Stimulated activated naive B cell treated with anti-CD40 and anti-IgM and Interleukin-4, amounts not matched to agents 10 μg/mL and 1 μg/mL and 100 μg/mL, for 72 hours (primary cell): ENCODE measurements at regions not wholly inside any gene's neighbourhood (a gene's known extent, or its start where the extent isn't known, plus 50 kb on each side); places are given as distances from the start of the nearest gene placed in this dataset.

Experiments used
- ATAC-seq, 2 donors: fragments of 150-1000 bp; cut with Tn5 transposase; replicated peaks; 2 replicates each; pipeline ENCODE4 v1.10.0; 2021; ENCODE audit warnings: moderate library complexity in 1 of 2
- DNase-seq: peaks from one replicate; pipeline ENCODE4 v3.0.0; 2021
- H3K27ac Mint-ChIP-seq: one replicate; pipeline ENCODE4 v1.8.0; 2022; ENCODE audit warnings: mild to moderate bottlenecking, mixed read lengths
- H3K27me3 Mint-ChIP-seq, 2 donors: one replicate each; pipeline ENCODE4 v1.8.0; 2022; ENCODE audit warnings: mixed read lengths in 2 of 2
- H3K36me3 Mint-ChIP-seq, 2 donors: one replicate each; pipeline ENCODE4 v1.8.0; 2022; ENCODE audit warnings: mixed read lengths in 2 of 2, mild to moderate bottlenecking in 1 of 2
- H3K4me1 Mint-ChIP-seq, 2 donors: one replicate each; pipeline ENCODE4 v1.8.0; 2022; ENCODE audit warnings: mixed read lengths in 2 of 2, mild to moderate bottlenecking in 1 of 2
- H3K4me3 Mint-ChIP-seq, 2 donors: one replicate each; pipeline ENCODE4 v1.8.0; 2022; ENCODE audit warnings: mild to moderate bottlenecking in 2 of 2, mixed read lengths in 2 of 2, moderate library complexity in 1 of 2
- H3K9me3 Mint-ChIP-seq, 2 donors: one replicate each; pipeline ENCODE4 v1.8.0; 2022; ENCODE audit warnings: mixed read lengths in 2 of 2, mild to moderate bottlenecking in 1 of 2

- ATAC-seq (no peak), DNase-seq (no peak)
- Mint-ChIP-seq H3K4me3 (no peak overlapping the region), H3K27ac (no peak overlapping the region), H3K4me1 (no peaks in the 10 kb centered on the region), H3K27me3 (no peaks in the 10 kb centered on the region), H3K9me3 (peaks cover 3% of the 10 kb centered on the region in 2 donors), H3K36me3 (no peaks in the 10 kb centered on the region)
Measured at GRCh38 chr2:52402128-52402527, 1365.5 kb upstream of the CHAC2 start.

GRCh38 chr2:52396836-52397235, 1364.9 kb upstream of the NRXN1 start:
- H3K4me1 Mint-ChIP-seq, result no peaks in the 10 kb centered on the region
- no peak for ATAC-seq

GRCh38 chr2:52395912-52396311, 1364.0 kb upstream of the NRXN1 start:
- Mint-ChIP-seq H3K4me1 (no peaks in the 10 kb centered on the region), H3K36me3 (no peaks in the 10 kb centered on the region), H3K9me3 (peaks cover 3 to 7% of the 10 kb centered on the region in 2 donors), H3K27me3 (no peaks in the 10 kb centered on the region), H3K27ac (no peak overlapping the region), H3K4me3 (no peak overlapping the region)
- ATAC-seq (no peak), DNase-seq (no peak)

More at GRCh38 chr2:52396836-52397235, 1364.9 kb upstream of the NRXN1 start:
- Mint-ChIP-seq H3K4me3 (no peak overlapping the region), H3K9me3 (peaks cover 3% of the 10 kb centered on the region in 2 donors), H3K27ac (no peak overlapping the region), H3K36me3 (no peaks in the 10 kb centered on the region), H3K27me3 (no peaks in the 10 kb centered on the region)
- no peak for DNase-seq

GRCh38 chr2:52391621-52392020, 1359.7 kb upstream of the NRXN1 start:
- H3K4me3 Mint-ChIP-seq, result no peak overlapping the region
- ATAC-seq, result no peak
- no peaks in the 10 kb centered on the region for H3K4me1 Mint-ChIP-seq
- peaks cover 0 to 4% of the 10 kb centered on the region in 2 donors for H3K9me3 Mint-ChIP-seq
- DNase-seq, result no peak
- H3K36me3 Mint-ChIP-seq, result no peaks in the 10 kb centered on the region
- H3K27me3 Mint-ChIP-seq, result no peaks in the 10 kb centered on the region
- no peak overlapping the region for H3K27ac Mint-ChIP-seq

- Mint-ChIP-seq H3K9me3 (peaks cover 0 to 4% of the 10 kb centered on the region in 2 donors), H3K4me3 (no peak overlapping the region), H3K36me3 (no peaks in the 10 kb centered on the region), H3K27me3 (no peaks in the 10 kb centered on the region), H3K4me1 (no peaks in the 10 kb centered on the region), H3K27ac (no peak overlapping the region)
- no peak for ATAC-seq
- no peak for DNase-seq
Measured at GRCh38 chr2:52390651-52391050, 1358.7 kb upstream of the NRXN1 start.

- H3K27ac Mint-ChIP-seq, result no peak overlapping the region
- no peak for DNase-seq
- H3K27me3 Mint-ChIP-seq, result no peaks in the 10 kb centered on the region
- H3K9me3 Mint-ChIP-seq, result peaks cover 0 to 4% of the 10 kb centered on the region in 2 donors
- no peak overlapping the region for H3K4me3 Mint-ChIP-seq
- ATAC-seq, result no peak
- H3K36me3 Mint-ChIP-seq, result no peaks in the 10 kb centered on the region
- no peaks in the 10 kb centered on the region for H3K4me1 Mint-ChIP-seq
Measured at GRCh38 chr2:52387937-52388590, 1356.1 kb upstream of the NRXN1 start.

GRCh38 chr2:52386433-52387030, 1354.6 kb upstream of the NRXN1 start:
- Mint-ChIP-seq H3K4me3 (no peak overlapping the region), H3K27ac (no peak overlapping the region), H3K36me3 (no peaks in the 10 kb centered on the region), H3K4me1 (no peaks in the 10 kb centered on the region), H3K27me3 (no peaks in the 10 kb centered on the region), H3K9me3 (peaks cover 3 to 7% of the 10 kb centered on the region in 2 donors)
- no peak for DNase-seq
- ATAC-seq, result no peak

- peaks cover 3% of the 10 kb centered on the region in 2 donors for H3K9me3 Mint-ChIP-seq
Measured at GRCh38 chr2:52383541-52383940, 1351.6 kb upstream of the NRXN1 start.

GRCh38 chr2:52369178-52369577, 1337.2 kb upstream of the NRXN1 start:
- Mint-ChIP-seq H3K27ac (no peak overlapping the region), H3K9me3 (peaks cover 0 to 7% of the 10 kb centered on the region in 2 donors), H3K4me1 (no peaks in the 10 kb centered on the region), H3K4me3 (no peak overlapping the region), H3K36me3 (no peaks in the 10 kb centered on the region), H3K27me3 (no peaks in the 10 kb centered on the region)
- ATAC-seq, result no peak
- DNase-seq, result no peak

More at GRCh38 chr2:52383541-52383940, 1351.6 kb upstream of the NRXN1 start:
- no peak overlapping the region for H3K27ac Mint-ChIP-seq
- no peak for DNase-seq
- no peaks in the 10 kb centered on the region for H3K36me3 Mint-ChIP-seq
- H3K27me3 Mint-ChIP-seq, result no peaks in the 10 kb centered on the region
- no peaks in the 10 kb centered on the region for H3K4me1 Mint-ChIP-seq
- no peak overlapping the region for H3K4me3 Mint-ChIP-seq
- no peak for ATAC-seq

GRCh38 chr2:52368141-52368540, 1336.2 kb upstream of the NRXN1 start:
- ATAC-seq (no peak), DNase-seq (no peak)
- Mint-ChIP-seq H3K36me3 (no peaks in the 10 kb centered on the region), H3K9me3 (peaks cover 0 to 6% of the 10 kb centered on the region in 2 donors), H3K27me3 (no peaks in the 10 kb centered on the region), H3K4me1 (no peaks in the 10 kb centered on the region), H3K27ac (no peak overlapping the region), H3K4me3 (no peak overlapping the region)

GRCh38 chr2:52365946-52366345, 1334.0 kb upstream of the NRXN1 start:
- Mint-ChIP-seq H3K27ac (no peak overlapping the region), H3K36me3 (no peaks in the 10 kb centered on the region), H3K27me3 (no peaks in the 10 kb centered on the region), H3K4me1 (no peaks in the 10 kb centered on the region), H3K9me3 (peaks cover 0 to 3% of the 10 kb centered on the region in 2 donors), H3K4me3 (no peak overlapping the region)
- ATAC-seq (no peak), DNase-seq (no peak)

GRCh38 chr2:52356556-52356955, 1324.6 kb upstream of the NRXN1 start:
- ATAC-seq (no peak), DNase-seq (no peak)
- Mint-ChIP-seq H3K27me3 (no peaks in the 10 kb centered on the region), H3K9me3 (peaks cover 4 to 5% of the 10 kb centered on the region in 2 donors), H3K27ac (no peak overlapping the region), H3K36me3 (no peaks in the 10 kb centered on the region), H3K4me3 (no peak overlapping the region), H3K4me1 (no peaks in the 10 kb centered on the region)

- Mint-ChIP-seq H3K27ac (no peak overlapping the region), H3K4me3 (no peak overlapping the region), H3K27me3 (no peaks in the 10 kb centered on the region), H3K9me3 (peaks cover 2 to 4% of the 10 kb centered on the region in 2 donors), H3K36me3 (no peaks in the 10 kb centered on the region), H3K4me1 (no peaks in the 10 kb centered on the region)
- ATAC-seq, result no peak
- no peak for DNase-seq
Measured at GRCh38 chr2:52347292-52347691, 1315.4 kb upstream of the NRXN1 start.

GRCh38 chr2:52345676-52346075, 1313.7 kb upstream of the NRXN1 start:
- Mint-ChIP-seq H3K4me3 (no peak overlapping the region), H3K27ac (no peak overlapping the region), H3K9me3 (peaks cover 3 to 4% of the 10 kb centered on the region in 2 donors), H3K4me1 (no peaks in the 10 kb centered on the region), H3K36me3 (no peaks in the 10 kb centered on the region), H3K27me3 (no peaks in the 10 kb centered on the region)
- ATAC-seq, result no peak
- no peak for DNase-seq

GRCh38 chr2:52345082-52345481, 1313.2 kb upstream of the NRXN1 start:
- Mint-ChIP-seq H3K4me3 (no peak overlapping the region), H3K9me3 (peaks cover 3 to 4% of the 10 kb centered on the region in 2 donors), H3K4me1 (no peaks in the 10 kb centered on the region), H3K27me3 (no peaks in the 10 kb centered on the region), H3K36me3 (no peaks in the 10 kb centered on the region), H3K27ac (no peak overlapping the region)
- no peak for ATAC-seq
- no peak for DNase-seq
